NCI-H2196 treated with DMSO at 0.1 percent for 48 hours (cell line): ENCODE measurements at regions not wholly inside any gene's neighbourhood (a gene's known extent, or its start where the extent isn't known, plus 50 kb on each side); places are given as distances from the start of the nearest gene placed in this dataset.
"Not testable (repeated sequence)": the region's sequence is repeated elsewhere in the genome, so short reads cannot be mapped to it uniquely, and the experiment has no call there.

Source experiments
- DNase-seq: peaks from one replicate; lab custom pipeline; 2025; ENCODE audit not compliant: unreplicated experiment; lab: John Stamatoyannopoulos, UW

- DNase-seq, result no peak
Observed at GRCh38 chr2:19656011-19656410, 245.8 kb downstream of the TTC32 start.

GRCh38 chr2:19654310-19655090 is 247.3 kb downstream of the TTC32 start:
- DNase-seq, result no peak

DNA sequence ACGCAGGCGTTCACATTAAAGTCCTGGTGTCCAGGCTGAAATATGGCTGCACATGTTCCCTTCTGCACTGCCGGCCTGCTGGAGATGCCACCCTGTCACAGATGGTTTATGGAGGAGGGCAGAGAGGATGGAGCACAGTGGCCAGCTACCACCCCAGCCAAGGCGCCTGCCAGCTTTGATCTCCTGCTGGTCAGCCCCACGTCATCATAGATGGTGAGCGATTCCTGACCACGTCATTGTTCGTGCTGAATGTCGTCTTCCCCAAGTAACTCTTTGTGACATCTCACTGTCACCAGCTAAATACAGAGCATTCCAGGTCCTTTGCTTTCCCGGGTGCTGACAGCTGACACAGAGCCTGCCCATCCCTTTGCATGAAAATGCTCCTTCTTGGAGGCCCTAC is 248.3 kb downstream of the TTC32 start:
- DNase-seq, result no peak

- no peak for DNase-seq
Observed at GRCh38 chr2:19652811-19653210, 249.0 kb downstream of the TTC32 start.

DNA sequence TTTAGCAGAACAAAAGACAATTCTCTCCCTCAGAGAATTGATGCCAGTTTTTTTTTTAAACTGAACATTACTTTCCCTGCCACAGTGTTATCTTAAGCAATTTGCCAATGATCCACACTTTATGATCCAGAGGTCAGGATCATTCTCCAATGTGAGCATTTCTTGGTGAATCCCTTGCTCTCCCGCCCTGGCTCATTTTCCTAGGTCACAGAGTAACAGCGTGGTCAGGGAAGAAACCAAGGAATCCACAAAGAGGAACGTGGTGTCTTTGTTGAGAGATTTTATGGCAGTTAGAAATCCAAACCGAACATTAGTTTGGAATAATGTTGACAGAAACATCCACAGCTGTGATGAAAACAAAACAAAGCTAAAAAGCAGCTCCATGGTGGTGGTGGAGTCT is 250.3 kb downstream of the TTC32 start:
- no peak for DNase-seq

DNA sequence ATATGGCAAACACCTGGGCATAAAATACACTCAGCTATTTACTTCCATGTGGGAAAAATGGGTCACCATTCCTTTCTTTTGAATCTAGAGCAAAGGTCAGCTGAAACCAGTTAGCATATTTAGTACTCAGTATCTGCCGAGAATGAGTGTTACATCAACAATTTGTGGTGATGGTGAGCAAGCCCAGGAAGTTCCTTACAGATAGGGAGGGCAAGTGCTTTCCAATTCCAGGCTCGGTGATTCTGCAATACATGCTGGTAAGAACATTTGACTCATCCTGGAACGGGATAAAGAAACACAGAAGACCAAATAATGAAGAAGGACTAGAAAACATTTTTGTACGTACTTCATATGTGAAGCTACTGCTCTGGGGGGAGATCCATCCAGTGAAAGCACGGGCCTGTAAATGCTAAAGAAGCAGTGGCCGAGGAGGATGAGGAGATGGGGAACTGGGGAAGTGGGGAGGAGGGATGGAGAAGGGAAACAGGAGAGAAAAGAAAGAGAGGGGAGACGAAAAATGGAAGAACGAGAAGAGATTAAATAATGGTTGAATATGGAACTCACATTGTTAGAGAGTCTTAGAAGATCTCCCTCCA is 251.9 kb downstream of the TTC32 start:
- DNase-seq, result no peak

- DNase-seq, result no peak
Observed at GRCh38 chr2:19649142-19649541, 252.6 kb downstream of the TTC32 start.

DNA sequence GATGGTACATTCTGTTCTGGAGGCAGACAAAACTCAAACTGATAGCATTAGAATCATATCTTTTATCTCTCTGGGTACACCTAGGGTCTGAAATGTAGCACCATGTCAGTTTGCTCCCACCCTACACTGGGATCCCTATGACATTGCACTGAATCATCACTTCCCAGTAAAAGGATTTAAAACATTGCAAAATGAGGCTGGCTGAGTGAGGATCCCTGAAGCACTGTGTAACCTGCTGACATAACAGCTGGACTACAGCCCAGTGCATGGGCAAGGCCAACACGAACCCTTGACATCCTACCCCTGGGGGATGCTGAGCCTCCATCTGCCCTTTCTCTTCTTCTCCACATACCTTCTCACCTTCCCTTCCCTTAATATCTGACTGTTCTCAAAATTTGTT is 253.2 kb downstream of the TTC32 start:
- no peak for DNase-seq

DNA sequence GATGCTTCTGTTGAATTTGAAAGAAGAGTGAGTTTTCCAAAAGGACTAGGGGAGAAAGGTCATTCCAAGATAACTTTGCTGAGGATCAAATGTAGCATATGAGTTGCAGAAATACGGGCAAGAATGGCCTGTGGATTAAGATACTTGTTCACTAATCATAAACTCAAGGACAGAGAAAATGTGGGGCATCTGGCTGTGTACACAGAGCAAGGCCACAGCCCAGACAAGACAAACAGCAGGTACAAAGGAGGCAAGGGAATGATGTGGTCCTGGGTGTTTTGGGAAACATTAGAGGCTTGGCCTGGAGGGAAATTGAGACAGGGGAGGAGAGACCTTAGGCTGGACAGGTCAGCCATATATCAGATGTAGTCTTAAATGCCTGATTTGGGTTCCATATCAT is 254.8 kb downstream of the TTC32 start:
- DNase-seq, result no peak

DNA sequence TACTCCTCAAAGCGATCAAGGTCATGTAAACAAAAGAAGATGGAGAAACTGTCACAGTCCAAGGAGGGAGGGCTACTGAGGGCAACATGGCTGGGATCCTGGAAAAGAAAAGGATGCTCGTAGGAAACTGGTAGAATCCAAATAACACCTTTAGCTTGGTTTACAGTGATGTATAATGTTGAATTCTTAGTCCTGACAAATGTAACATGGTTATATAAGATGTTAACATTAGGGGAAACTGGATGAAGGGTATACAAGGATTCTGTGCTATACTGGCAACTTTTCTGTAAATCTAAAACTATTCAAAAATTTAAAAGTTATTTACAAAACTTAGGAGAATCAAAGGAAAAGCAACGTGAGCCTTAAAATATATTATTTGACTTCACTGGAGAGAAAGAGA is 257.0 kb downstream of the TTC32 start:
- DNase-seq, result no peak

GRCh38 chr2:19643117-19643518 is 258.7 kb downstream of the TTC32 start:
- no peak for DNase-seq

DNA sequence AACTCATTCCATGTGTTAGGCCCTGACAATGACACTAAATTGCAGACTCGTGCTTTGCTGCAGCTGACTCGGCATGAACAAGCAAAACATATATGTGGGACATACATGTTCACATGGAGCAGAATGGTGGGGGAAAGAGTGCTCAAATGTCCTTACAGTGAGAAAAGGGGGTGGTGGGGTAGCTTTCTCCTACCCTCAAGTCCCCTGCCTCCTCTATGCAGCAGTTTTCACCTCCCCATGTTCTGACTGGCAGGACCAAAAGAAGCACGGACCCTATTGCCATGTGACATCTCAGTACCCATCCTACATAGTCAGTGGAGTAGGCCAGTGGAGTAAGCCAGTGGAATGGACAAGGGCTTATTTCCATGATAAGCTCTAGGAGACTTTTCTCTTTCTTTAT is 259.3 kb downstream of the TTC32 start:
- no peak for DNase-seq

- no peak for DNase-seq
Observed at GRCh38 chr2:19635951-19636510, 265.8 kb downstream of the TTC32 start.

DNA sequence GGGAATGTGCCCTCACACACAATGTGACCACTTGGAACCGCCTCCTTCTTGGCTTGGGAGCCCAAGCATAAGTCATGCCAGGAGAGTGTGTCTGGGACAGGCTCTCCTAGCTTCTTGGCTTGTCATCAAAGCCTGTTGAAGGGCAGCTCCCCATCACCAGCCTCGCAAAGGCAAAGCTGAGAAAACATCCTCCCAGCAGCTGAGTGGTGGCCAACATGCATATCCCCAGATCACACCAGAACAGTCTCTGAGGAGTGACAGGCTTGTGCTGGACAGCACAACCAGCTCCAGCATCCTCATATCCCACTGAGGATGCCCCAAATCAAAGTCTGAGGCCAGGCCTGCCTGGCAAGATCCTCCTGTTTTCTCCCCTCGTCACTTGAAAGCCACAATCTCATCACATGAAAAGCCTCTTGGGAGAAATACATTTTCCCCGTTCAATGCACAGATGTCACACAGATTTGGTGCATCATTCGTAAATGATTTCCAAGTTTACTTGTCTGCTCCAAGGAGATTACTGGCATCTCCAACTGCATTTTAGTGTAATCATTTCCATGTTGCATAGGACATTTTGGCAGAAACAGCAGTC is 269.3 kb downstream of the TTC32 start:
- no peak for DNase-seq

DNA sequence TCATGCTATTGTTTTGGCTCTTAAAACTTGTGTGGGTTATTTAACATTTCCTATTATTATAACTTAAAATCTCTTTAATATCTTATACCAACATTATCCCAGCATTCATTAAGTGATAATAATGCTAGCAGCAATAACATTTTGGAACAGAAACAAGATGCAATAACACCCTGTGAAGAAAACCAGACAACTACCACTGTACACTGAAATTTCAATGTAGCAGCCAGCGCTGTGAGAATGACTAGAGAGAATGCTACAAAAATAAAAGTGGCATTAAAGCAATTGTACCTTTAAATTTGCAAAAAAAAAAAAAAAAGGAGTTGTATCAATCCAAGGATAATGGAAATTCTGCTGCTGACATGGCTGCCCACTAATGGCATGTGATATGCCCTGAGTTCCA is 269.9 kb downstream of the TTC32 start:
- DNase-seq, result no peak

- no peak for DNase-seq
Observed at GRCh38 chr2:19630921-19631320, 270.9 kb downstream of the TTC32 start.

- no peak for DNase-seq
Observed at GRCh38 chr2:19627359-19627758, 268.9 kb upstream of the OSR1 start.

DNA sequence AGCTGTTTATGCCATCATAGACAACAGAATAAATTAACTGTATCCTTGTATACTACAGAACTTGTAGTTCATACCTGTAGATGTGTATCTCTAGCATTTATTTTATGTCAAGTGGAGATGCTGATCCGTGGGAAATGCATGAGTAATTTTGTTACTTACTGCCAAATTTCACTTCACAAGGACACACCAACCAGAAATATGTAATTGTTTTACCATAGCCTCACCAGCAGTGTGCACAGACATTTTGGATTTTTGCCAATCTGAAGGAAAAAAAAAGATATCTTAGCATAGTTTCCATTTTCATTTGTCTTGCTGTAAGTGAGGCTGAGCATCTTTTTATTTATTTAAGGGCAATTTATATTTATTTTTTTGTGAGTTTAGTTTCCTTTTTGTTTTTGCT is 265.1 kb upstream of the OSR1 start:
- peak; percentile 25 for DNase-seq

DNA sequence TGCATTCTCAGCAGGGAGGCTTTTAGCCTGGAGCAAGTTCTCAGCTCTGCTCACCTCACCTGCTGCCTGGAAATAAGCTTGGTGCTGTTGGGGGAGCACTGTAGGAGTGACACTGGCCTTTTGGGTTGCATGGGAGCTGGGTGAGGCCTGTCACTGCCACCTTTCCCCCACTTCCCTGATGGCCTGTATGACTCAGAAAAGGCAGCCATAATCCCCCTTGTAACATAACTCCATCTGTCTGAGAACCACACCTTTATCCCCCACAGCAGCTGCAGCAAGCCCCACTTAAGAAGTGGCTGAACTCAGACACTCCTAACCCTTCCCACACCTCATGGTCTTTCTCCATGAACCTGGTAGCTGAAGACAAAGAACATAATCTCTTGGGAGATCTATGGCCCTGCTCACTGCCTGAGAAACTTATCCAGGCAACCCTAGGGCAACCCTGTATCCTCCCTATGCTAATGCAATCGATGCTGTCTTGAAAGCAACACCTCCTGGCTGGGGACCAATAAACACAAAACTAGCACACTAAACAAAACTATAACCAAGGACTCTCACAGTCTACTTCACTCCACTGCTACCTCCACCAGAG is 258.9 kb upstream of the OSR1 start:
- DNase-seq, result no peak

DNA sequence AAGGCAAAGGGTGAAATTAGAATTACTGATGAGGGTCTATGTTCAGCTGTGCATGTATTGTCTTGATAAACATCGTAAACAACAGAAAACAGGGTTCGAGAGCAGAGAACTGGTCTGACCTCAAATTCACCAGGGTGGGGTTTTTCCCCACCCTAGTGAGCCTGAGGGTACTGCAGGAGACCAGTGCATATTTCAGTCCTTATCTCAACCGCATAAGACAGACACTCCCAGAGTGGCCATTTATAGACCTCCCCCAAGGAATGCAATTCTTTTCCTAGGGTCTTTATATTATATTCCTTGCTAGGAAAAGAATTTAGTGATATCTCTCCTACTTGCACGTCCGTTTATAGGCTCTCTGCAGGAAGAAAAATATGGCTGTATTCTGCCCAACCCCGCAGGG is 257.0 kb upstream of the OSR1 start:
- DNase-seq, result not testable (repeated sequence)

DNA sequence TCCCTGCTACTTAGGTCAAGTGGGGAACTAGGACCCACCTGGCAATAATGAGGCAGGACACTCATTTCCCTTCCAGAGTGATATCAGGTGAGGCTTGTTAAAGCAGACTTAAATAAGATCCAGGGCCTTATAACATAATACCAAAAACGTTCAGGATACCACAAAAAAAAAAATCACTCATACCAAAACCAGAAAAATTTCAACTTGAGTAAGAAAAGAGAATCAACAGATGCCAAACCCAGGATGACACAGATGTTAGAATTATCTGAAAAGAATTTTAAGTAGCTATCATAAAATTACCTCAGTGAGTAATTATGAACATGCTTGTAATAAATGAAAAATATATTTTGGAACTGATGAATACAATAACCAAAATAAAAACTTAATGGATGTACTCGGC is 255.6 kb upstream of the OSR1 start:
- DNase-seq, result no peak
